ENCODE measurements at regions not wholly inside any gene's neighbourhood (a gene's known extent, or its start where the extent isn't known, plus 50 kb on each side); places are given as distances from the start of the nearest gene placed in this dataset.

DNA sequence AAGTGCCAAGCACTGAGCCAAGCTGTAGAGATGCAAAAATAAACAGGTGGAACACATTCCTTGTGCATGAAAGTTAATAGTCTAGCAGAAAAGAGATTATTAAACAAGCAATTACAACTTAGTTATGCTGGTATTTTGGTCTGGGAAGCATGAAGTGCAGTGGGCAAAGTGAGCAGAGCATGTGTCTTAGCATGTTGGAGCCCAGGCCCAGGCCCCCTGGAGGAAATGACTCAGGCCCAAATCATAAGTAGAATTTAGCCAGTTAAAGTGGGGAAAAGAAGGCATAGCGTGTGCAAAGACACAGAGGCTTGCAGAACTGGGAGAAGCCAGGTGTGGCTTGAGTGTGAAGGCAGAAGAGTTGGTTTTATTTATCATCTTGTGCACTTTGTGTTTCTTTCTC lies 163.8 kb upstream of the ATP11B start:
- TF ChIP-seq, protein P1, sequence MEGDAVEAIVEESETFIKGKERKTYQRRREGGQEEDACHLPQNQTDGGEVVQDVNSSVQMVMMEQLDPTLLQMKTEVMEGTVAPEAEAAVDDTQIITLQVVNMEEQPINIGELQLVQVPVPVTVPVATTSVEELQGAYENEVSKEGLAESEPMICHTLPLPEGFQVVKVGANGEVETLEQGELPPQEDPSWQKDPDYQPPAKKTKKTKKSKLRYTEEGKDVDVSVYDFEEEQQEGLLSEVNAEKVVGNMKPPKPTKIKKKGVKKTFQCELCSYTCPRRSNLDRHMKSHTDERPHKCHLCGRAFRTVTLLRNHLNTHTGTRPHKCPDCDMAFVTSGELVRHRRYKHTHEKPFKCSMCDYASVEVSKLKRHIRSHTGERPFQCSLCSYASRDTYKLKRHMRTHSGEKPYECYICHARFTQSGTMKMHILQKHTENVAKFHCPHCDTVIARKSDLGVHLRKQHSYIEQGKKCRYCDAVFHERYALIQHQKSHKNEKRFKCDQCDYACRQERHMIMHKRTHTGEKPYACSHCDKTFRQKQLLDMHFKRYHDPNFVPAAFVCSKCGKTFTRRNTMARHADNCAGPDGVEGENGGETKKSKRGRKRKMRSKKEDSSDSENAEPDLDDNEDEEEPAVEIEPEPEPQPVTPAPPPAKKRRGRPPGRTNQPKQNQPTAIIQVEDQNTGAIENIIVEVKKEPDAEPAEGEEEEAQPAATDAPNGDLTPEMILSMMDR (conservative IDR thresholded peaks at IDR 0.05) = no peak
- TF ChIP-seq EZH2 (IDR thresholded peaks at IDR 0.05; ENCODE audit: low read depth) = no peak

All from PC-9 (cell line).